ENCODE measurements at regions not wholly inside any gene's neighbourhood (a gene's known extent, or its start where the extent isn't known, plus 50 kb on each side); places are given as distances from the start of the nearest gene placed in this dataset.

GRCh38 chr12:98211909-98212695 lies 303.3 kb upstream of the TMPO start:
- no peak for DNase-seq (ENCODE audit: low read depth)
- Histone ChIP-seq H3K27me3 (ENCODE audit: control insufficient read depth, insufficient read depth, low read length) (no peaks in the 10 kb centered on the region), H3K4me3 (ENCODE audit: low read depth, low read length) (no peak overlapping the region), H3K36me3 (ENCODE audit: control insufficient read depth, insufficient read depth, low read length) (no peaks in the 10 kb centered on the region)
- TF ChIP-seq, protein P1, sequence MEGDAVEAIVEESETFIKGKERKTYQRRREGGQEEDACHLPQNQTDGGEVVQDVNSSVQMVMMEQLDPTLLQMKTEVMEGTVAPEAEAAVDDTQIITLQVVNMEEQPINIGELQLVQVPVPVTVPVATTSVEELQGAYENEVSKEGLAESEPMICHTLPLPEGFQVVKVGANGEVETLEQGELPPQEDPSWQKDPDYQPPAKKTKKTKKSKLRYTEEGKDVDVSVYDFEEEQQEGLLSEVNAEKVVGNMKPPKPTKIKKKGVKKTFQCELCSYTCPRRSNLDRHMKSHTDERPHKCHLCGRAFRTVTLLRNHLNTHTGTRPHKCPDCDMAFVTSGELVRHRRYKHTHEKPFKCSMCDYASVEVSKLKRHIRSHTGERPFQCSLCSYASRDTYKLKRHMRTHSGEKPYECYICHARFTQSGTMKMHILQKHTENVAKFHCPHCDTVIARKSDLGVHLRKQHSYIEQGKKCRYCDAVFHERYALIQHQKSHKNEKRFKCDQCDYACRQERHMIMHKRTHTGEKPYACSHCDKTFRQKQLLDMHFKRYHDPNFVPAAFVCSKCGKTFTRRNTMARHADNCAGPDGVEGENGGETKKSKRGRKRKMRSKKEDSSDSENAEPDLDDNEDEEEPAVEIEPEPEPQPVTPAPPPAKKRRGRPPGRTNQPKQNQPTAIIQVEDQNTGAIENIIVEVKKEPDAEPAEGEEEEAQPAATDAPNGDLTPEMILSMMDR (IDR thresholded peaks at IDR 0.05; ENCODE audit: insufficient read depth, low read length, poor library complexity, severe bottlenecking): no peak

DNA sequence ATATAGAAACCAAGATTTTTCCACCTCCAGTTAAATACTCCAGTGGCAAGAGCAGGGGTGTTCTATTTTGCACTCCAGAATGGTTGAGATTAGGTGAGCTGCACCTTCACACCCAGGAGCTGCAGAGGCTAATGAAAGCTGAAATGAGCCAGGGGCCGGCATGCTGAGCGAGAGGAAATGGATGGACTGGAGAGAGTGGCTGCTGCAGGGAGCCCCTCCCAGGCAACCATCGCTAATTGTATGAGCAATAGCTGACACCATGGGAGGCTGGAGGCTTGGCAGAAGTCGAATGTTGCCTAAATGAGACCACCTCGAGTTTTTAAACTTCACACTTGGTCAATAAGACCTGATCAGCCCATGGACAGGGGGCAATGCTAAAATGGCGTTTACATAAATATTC lies 301.8 kb upstream of the TMPO start:
- TF ChIP-seq, protein P1 (IDR thresholded peaks at IDR 0.05; ENCODE audit: insufficient read depth, low read length, poor library complexity, severe bottlenecking): no peak
- no peak for DNase-seq (ENCODE audit: low read depth)
- Histone ChIP-seq H3K4me3 (ENCODE audit: low read depth, low read length) (no peak overlapping the region), H3K36me3 (ENCODE audit: control insufficient read depth, insufficient read depth, low read length) (no peaks in the 10 kb centered on the region), H3K27me3 (ENCODE audit: control insufficient read depth, insufficient read depth, low read length) (no peaks in the 10 kb centered on the region)

DNA sequence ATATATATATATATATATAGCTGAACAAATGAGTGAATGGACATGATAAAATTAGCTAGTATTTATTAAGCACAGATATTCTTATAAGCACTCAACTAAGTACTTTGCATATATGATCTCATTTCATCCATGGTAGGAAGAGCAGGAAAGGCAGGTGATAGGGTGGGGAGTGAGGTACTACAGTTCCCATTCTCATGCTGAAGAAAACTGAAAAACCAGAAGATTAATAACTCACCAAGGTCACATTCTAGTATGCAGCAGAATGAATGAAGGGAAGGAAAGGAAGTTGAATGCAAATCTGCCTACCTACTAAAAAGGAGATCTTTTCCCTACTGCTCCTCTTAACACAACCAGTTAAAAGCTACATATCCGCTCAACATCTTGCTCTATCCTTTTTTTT lies 298.1 kb upstream of the TMPO start:
- Histone ChIP-seq H3K4me3 (ENCODE audit: low read depth, low read length) (no peak overlapping the region), H3K27me3 (ENCODE audit: control insufficient read depth, insufficient read depth, low read length) (no peaks in the 10 kb centered on the region), H3K36me3 (ENCODE audit: control insufficient read depth, insufficient read depth, low read length) (no peaks in the 10 kb centered on the region)
- DNase-seq (ENCODE audit: low read depth): no peak
- TF ChIP-seq, protein P1 (IDR thresholded peaks at IDR 0.05; ENCODE audit: insufficient read depth, low read length, poor library complexity, severe bottlenecking): no peak

- Histone ChIP-seq H3K36me3 (ENCODE audit: control insufficient read depth, insufficient read depth, low read length) (no peaks in the 10 kb centered on the region), H3K4me3 (ENCODE audit: low read depth, low read length) (no peak overlapping the region), H3K27me3 (ENCODE audit: control insufficient read depth, insufficient read depth, low read length) (no peaks in the 10 kb centered on the region)
- no peak for DNase-seq (ENCODE audit: low read depth)
- TF ChIP-seq, protein P1 (IDR thresholded peaks at IDR 0.05; ENCODE audit: insufficient read depth, low read length, poor library complexity, severe bottlenecking): no peak
Observed at GRCh38 chr12:98220636-98221035, 294.8 kb upstream of the TMPO start.

GRCh38 chr12:98221243-98221808 lies 294.1 kb upstream of the TMPO start:
- TF ChIP-seq, protein P1 (IDR thresholded peaks at IDR 0.05; ENCODE audit: insufficient read depth, low read length, poor library complexity, severe bottlenecking): no peak
- DNase-seq (ENCODE audit: low read depth): no peak
- no peaks in the 10 kb centered on the region for H3K36me3 ChIP-seq (ENCODE audit: control insufficient read depth, insufficient read depth, low read length)
- H3K27me3 ChIP-seq (ENCODE audit: control insufficient read depth, insufficient read depth, low read length): no peaks in the 10 kb centered on the region
- no peak overlapping the region for H3K4me3 ChIP-seq (ENCODE audit: low read depth, low read length)

Data from kidney epithelial cell (primary cell).